Coronary artery (tissue), 2 donors: ENCODE measurements at regions not wholly inside any gene's neighbourhood (a gene's known extent, or its start where the extent isn't known, plus 50 kb on each side); places are given as distances from the start of the nearest gene placed in this dataset.
"Not testable (repeated sequence)": the region's sequence is repeated elsewhere in the genome, so short reads cannot be mapped to it uniquely, and the experiment has no call there.

Source experiments
- DNase-seq: peaks from one replicate; pipeline ENCODE4 v3.0.0-alpha.2; 2017; ENCODE audit warnings: low spot score
- H3K27ac ChIP-seq, 2 donors: fragments of 200-600 bp; sonication (generic); one replicate each; pipeline ENCODE4 v1.5.1; 2016 to 2019
- H3K4me3 ChIP-seq: fragments of 200-600 bp; sonication (generic); 2 replicates; pipeline ENCODE4 v1.5.1; 2016; ENCODE audit warnings: mild to moderate bottlenecking, moderate library complexity
- TF ChIP-seq, protein P1 (sequence below): fragments of 200-600 bp; sonication (generic); IDR thresholded peaks from one replicate; pipeline ENCODE4 v1.5.1; 2019; ENCODE audit warnings: antibody characterized with exemption

DNA sequence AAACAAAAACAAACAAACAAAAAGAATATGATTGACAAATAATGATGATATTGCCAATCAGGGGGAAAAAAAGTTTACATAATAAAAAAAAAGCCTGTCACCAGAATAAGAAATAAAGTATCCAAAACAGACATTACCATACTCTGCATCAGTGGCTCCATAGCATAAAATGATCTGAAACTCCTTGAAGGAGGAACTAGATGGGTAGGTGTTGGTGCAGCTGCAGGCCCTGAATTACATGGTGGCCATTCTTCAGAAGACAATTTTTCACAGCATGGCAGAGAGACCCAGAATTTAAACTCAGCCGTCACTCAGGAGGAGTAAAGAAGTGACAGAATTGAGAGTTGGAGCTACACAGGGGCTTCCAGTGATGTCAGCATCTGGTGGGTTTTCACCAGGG is 60.2 kb downstream of the GLUL start:
- DNase-seq = no peak
- Histone ChIP-seq H3K27ac (no peak overlapping the region), H3K4me3 (no peak overlapping the region)
- TF ChIP-seq, protein P1, sequence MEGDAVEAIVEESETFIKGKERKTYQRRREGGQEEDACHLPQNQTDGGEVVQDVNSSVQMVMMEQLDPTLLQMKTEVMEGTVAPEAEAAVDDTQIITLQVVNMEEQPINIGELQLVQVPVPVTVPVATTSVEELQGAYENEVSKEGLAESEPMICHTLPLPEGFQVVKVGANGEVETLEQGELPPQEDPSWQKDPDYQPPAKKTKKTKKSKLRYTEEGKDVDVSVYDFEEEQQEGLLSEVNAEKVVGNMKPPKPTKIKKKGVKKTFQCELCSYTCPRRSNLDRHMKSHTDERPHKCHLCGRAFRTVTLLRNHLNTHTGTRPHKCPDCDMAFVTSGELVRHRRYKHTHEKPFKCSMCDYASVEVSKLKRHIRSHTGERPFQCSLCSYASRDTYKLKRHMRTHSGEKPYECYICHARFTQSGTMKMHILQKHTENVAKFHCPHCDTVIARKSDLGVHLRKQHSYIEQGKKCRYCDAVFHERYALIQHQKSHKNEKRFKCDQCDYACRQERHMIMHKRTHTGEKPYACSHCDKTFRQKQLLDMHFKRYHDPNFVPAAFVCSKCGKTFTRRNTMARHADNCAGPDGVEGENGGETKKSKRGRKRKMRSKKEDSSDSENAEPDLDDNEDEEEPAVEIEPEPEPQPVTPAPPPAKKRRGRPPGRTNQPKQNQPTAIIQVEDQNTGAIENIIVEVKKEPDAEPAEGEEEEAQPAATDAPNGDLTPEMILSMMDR = no peak

DNA sequence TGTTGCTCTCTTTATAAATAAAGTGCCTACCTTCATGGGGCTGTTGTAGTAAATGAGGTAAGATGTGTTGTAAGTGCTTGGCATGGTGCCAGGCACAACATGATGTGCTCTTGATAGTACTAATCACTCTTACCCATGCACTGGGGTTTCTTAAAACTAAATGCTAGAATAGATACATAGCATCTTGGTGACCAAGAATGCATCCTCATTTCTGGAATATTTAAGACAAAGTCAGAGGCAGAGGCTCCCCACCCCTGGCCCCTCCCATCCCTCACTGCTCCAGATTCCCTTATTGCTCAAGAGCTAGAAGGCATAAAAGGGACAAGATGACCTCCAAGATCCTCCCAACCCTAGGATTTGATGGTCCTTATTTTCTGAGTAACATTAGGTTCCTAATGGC is 61.3 kb downstream of the GLUL start:
- Histone ChIP-seq H3K27ac (no peak overlapping the region), H3K4me3 (no peak overlapping the region)
- TF ChIP-seq, protein P1 = no peak
- DNase-seq = no peak

DNA sequence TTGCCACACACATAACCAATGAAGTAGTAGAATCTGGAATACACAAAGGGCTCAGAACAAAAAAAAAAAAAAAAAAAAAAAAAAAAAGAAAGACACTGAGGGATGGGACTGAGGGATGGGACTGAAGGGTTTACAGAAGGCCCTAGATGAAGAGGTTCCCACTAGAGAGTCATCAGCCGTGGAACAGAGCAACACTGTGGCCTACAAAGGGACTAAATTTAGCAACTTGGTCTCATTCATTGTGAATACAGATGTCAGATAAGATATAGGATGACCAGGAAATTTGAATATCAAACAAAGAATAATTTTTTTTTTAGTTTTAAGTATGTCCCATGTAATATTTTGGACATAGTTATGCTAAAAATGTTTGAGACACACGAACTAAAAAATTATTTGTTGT is 62.1 kb downstream of the GLUL start:
- Histone ChIP-seq H3K4me3 (no peak overlapping the region), H3K27ac (no peak overlapping the region)
- TF ChIP-seq, protein P1 = no peak
- no peak for DNase-seq

DNA sequence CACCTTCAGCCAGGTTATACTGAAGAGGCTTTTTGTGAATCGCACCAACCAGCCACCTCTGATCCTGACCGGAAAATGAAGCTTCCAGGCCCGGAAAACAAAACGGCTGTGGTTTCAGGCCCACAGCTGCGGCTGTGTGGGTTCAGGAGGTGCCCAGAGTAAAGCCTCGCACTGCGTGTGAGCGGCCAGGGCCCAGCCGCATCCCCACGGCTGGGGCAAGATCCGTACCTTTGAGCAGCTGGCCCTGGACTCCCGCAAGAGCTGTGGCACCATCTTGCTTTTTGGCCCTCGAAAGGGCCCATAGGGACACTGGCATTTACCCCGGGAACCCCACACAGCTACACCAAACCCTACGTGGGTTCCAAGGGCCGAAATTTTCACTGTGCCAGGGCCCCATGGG is 63.0 kb downstream of the GLUL start:
- H3K27ac ChIP-seq = no peak overlapping the region
- DNase-seq = no peak
- TF ChIP-seq, protein P1 = no peak
- no peak overlapping the region for H3K4me3 ChIP-seq

DNA sequence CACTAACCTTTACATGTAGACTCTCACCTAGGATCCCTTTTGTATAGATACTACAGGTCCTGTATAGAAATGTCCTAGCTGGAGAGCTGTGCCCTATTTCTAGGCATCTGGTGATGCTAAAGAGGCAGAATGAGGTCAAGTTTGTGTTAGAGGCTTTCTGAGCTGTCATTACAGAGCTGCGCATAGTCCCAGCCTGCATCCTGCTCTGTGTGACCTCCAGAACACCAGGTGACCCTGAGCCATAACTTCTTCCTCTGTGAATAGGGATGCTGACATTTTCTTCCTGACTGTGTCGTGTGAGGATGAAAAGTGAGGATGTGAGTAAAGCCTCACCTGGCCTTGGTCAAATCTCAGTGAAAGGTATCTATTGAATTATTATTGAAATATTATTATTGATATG is 66.3 kb downstream of the GLUL start:
- TF ChIP-seq, protein P1 = no peak
- H3K4me3 ChIP-seq = no peak overlapping the region
- no peak overlapping the region for H3K27ac ChIP-seq
- DNase-seq = no peak

DNA sequence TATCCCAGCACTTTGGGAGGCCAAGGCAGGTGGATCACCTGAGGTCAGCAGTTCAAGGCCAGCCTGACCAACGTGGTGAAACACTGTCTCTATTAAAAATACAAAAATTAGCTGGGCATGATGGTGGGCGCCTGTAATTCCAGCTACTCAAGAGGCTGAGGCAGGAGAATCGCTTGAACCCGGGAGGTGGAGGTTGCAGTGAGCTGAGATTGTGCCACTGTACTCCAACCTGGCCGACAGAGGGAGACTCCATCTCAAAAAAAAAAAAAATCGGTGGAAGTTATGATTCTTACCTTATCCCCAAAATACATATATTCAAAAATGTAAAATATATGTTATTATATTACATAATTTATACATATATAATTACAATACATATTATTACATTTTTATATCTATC is 70.1 kb downstream of the GLUL start:
- H3K27ac ChIP-seq, DNase-seq, H3K4me3 ChIP-seq: not testable (repeated sequence)

DNA sequence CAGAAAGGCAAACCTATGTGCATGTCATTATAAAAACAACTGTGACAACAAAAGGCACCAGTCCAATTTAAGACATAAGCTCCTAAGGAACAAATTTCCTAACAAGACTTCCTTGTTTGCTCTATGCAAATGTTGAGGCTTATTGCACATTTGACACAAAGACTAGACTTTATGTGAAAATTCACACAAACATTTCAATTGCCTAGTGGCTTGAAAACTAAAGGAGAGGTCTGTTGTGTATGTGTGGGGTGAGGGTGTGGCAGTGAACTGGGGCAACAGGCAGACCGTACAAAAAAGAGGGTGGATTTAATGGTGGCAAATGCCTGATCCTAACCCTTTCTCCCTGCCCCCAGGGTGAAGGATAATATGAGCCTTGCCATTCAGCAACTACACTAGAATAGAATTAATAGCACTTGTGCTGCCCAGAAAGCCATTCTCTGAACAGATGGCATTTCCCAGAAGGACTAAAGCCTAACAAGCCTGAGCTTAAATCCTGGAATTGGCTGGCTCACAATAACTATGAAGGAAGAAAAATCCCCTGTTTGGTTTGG is 73.9 kb downstream of the GLUL start:
- TF ChIP-seq, protein P1 = no peak
- DNase-seq = no peak
- H3K4me3 ChIP-seq = no peak overlapping the region
- no peak overlapping the region for H3K27ac ChIP-seq

DNA sequence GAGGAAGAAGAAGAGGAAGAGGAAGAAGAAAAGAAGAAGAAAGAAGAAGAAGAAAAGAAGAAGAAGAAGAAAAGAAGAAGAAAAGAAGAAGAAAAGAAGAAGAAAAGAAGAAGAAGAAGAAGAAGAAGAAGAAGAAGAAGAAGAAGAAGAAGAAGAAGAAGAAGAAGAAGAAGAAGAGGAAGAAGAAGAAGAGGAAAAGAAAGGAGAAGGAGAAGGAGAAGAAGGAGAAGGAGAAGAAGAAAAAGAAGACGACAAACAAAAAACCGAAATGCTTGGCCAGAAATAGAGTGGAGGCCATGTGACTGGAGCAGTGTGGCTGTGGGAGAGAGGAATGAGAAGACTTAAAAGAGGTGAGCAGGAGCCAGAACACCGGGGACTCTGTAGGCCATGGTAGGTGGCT is 75.1 kb downstream of the GLUL start:
- H3K4me3 ChIP-seq, DNase-seq, H3K27ac ChIP-seq: not testable (repeated sequence)
